ENCODE measurements at regions not wholly inside any gene's neighbourhood (a gene's known extent, or its start where the extent isn't known, plus 50 kb on each side); places are given as distances from the start of the nearest gene placed in this dataset.

DNA sequence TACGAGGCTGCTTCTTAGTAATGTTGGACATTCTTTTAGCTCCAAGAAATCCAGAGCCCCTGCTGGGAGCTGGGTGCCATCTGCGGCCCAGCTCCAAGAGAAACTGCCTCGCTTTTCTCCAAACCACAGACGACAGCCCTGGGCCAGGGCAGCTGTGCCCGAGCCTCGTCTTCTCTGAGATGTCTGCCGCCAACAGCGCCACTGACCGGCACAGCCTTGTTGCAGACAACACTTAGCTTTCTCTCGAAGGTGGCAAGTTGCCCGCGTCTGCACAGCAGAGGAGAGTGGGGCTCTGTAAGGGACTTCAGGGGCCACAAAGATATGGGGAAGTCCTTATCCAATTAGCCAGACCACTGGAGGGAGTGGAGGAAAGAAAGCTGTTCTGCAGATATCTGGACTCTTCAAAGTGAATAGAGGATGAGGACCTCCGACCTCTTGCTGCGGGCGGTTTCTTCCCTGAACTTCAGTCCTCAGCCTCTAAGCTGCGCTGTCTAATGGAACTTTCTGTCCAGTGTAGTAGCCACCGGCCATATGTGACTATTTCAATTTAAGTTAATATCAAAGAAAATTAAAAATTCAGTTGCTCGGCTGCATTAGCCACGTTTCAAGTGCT is 63.9 kb upstream of the DISP3 start:
- DNase-seq, result no peak

DNA sequence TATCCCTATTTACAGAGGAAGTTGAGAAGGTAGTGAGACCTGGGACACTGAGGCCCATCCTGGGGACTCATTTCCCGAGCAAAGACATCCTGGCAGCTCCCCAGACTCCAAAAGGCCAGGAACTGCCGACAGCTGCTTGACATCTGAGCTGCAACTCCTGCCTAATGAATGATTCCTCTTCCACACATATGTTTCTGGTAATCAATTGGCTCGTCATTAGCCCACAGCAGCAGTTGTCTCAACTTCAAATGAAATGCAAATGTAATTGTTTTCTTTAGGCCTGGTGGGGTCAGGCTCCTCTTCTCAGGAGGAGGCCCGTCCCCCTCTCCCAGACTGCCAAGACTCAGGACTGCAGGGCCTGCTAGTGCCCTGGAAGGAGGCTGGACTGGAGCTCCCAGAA is 61.8 kb upstream of the DISP3 start:
- no peak for DNase-seq

DNA sequence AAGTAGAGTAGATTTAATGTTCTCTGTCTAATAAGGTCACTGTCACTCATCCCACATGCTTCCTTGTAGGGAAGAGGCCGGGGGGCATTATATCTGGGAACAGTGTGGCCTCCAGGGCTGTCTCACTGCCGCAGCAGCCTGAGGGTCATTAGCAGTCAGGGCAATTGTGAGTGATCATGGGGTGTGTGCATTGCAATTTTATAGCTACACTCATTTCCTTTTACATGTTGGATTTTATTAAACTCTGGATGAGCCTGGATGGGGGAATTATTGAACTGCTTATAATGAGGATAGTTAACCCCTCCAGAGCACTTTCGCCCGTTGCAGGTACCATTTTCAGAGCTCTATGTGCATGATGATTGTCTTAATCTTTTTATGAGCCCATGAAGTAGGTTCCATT is 60.9 kb upstream of the DISP3 start:
- no peak for DNase-seq

DNA sequence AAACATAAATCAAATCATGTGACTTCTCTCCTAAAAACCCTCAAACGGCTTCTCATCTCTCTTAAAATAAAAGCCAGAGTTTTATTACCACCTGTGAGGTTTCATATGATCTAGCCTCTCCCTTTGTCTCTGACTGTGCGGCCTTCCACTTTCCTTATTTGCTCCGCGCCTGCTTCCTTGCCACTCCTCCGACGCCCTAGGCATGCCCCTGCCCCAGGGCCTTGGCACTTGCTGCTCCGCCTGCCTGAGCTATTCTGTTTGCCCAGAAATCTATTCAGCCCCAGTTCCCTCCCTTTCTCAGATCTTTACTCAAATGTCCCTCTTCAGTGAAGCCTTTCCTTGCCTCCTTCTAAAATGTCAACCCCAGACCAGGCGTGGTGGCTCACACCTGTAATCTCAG is 57.5 kb upstream of the DISP3 start:
- no peak for DNase-seq

DNA sequence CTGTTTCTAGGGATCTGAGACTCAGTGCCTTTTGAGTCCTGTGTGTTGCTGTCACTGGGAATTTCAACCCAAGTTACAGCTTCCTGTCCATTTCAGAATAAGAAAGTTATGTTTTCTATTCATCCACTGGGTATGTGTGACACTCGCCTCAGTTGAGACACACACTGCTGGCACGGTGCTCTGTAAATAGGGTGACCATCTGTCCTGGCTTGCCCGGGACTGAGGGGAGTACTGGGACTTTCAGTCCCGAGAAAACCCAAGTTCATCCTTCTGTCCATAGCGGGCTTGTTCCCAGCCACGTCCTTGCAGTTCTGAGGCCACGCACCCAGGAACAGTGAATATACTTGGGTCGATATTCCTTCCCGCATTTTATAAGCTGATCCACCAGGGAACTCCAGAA is 56.3 kb upstream of the DISP3 start:
- no peak for DNase-seq

DNA sequence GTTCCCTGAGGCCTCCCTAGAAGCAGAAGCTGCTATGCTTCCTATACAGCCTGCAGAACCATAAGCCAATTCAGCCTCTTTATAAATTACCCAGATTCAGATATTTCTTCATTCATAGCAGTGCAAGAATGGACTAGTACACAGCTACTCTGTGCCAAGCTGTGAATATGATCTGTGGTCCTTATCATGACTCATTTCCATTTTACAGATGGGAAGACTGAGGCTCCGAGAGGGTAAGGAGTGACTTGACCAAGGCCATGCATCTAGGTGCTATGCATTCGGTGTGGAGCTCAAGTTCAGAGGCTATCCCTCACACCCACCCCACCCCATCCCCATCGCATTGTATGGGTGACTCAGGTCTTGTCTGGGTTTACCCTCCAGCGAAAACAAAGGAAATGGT is 52.3 kb upstream of the DISP3 start:
- no peak for DNase-seq

DNA sequence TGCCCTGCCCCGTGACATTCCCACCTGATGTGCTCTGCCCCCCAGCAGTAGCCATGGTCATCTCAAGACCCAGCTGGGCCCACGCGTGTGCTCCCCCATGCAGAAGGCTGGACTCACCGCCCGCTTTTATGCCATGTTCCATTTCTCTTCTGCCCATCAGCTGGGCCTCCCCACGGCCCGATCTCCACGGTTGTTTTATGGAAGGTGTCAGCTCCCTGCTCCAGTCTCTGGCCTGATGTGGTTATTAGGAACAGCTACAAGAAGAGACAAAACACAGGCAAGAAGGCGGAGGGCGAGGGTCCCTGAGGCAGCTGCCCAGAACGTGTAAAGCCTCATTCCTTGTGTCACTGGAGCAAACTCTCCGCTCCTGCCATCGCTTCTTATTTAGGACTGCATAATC is 50.2 kb upstream of the DISP3 start:
- no peak for DNase-seq
